ENCODE measurements at regions not wholly inside any gene's neighbourhood (a gene's known extent, or its start where the extent isn't known, plus 50 kb on each side); places are given as distances from the start of the nearest gene placed in this dataset.

- no peaks in the 10 kb centered on the region for H3K9me3 Mint-ChIP-seq
- no peak overlapping the region for H3K4me3 Mint-ChIP-seq
- DNase-seq: no peak
- no peak for TF ChIP-seq CTCF (IDR thresholded peaks at IDR 0.05)
- H3K36me3 Mint-ChIP-seq (ENCODE audit: low read depth): no peaks in the 10 kb centered on the region
- peaks cover 18% of the 10 kb centered on the region for H3K4me1 Mint-ChIP-seq (ENCODE audit: low read depth)
- no peak overlapping the region for H3K27ac Mint-ChIP-seq
- H3K27me3 Mint-ChIP-seq (ENCODE audit: insufficient read depth): peaks cover 2% of the 10 kb centered on the region; the same call in 1 of the 2 replicates
Observed at GRCh38 chr6:134654751-134655150, 295.1 kb downstream of the ALDH8A1 start.

DNA sequence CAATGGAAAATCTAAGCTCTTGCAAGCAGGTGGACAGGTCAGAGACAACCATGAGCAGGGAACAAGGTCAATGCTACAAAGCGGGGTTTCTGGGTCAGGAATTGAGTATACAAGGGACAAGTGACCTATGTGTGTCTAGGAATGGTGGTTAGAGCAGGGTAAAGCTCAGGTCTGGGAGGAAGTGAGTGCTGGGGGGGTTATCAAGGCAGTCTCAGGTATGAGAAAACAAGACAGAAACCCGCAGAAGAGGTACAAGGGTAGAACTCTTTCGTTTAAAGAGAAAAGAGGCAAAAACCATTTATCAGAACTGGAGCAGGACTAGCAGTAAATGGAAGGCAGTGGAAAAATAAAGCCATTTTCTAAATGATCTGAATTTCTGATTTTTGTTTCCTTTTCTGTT lies 298.4 kb downstream of the ALDH8A1 start:
- DNase-seq: no peak
- no peak for TF ChIP-seq CTCF (IDR thresholded peaks at IDR 0.05)
- Mint-ChIP-seq H3K36me3 (ENCODE audit: low read depth) (no peaks in the 10 kb centered on the region), H3K27me3 (ENCODE audit: insufficient read depth) (peaks cover 3% of the 10 kb centered on the region; the same call in 1 of the 2 replicates), H3K4me1 (ENCODE audit: low read depth) (peaks cover 10% of the 10 kb centered on the region), H3K27ac (no peak overlapping the region), H3K9me3 (no peaks in the 10 kb centered on the region), H3K4me3 (no peak overlapping the region)

GRCh38 chr6:134647861-134648260 lies 302.0 kb downstream of the ALDH8A1 start:
- no peaks in the 10 kb centered on the region for H3K36me3 Mint-ChIP-seq (ENCODE audit: low read depth)
- no peak for DNase-seq
- H3K4me1 Mint-ChIP-seq (ENCODE audit: low read depth): peaks cover 20% of the 10 kb centered on the region
- no peak overlapping the region for H3K4me3 Mint-ChIP-seq
- TF ChIP-seq CTCF (IDR thresholded peaks at IDR 0.05): no peak
- H3K27ac Mint-ChIP-seq: no peak overlapping the region
- H3K27me3 Mint-ChIP-seq (ENCODE audit: insufficient read depth): peaks cover 3% of the 10 kb centered on the region; the same call in 1 of the 2 replicates
- H3K9me3 Mint-ChIP-seq: no peaks in the 10 kb centered on the region

DNA sequence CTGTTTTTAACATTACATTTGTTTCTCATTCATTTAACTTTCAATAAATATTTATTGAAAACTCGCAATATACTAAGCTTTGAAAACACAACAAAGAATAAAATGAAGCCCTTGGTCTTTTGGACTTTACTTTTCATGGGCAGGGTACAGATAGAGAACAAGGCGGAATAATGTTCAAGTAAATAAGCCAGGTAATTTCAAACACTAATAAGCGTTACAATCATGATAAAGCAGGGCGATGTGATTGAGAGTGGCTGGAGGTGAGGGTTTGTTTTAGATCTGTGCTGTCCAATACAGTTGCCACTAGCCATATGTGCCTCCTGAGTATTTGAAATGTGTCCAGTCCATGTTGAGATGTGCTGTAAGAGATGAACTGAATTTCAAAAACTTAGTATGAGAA lies 307.1 kb downstream of the ALDH8A1 start:
- no peak for DNase-seq
- Mint-ChIP-seq H3K36me3 (ENCODE audit: low read depth) (no peaks in the 10 kb centered on the region), H3K4me1 (ENCODE audit: low read depth) (peaks cover 42% of the 10 kb centered on the region), H3K4me3 (no peak overlapping the region), H3K27ac (no peak overlapping the region), H3K27me3 (ENCODE audit: insufficient read depth) (peaks cover 1% of the 10 kb centered on the region; the same call in 1 of the 2 replicates), H3K9me3 (no peaks in the 10 kb centered on the region)
- TF ChIP-seq CTCF (IDR thresholded peaks at IDR 0.05): no peak

DNA sequence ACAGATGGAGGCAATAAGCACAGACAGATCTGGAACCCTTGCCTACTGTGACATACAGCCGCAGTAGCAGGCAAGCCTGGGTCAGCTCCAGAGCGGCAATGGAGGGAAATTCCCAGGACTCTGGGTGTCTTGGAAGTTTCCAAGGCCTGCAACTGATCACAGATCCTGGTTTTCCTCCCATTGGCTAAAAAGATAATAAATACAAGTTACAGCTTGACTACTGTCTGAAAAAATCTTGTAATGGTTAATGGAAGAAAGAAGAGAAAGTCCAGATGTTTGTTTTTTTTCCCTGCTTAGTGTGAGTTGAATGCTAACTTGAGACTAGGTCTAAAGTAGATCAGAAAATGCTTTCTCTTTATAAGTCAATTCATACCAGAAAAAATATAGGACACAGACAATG lies 307.6 kb downstream of the ALDH8A1 start:
- Mint-ChIP-seq H3K4me3 (no peak overlapping the region), H3K27me3 (ENCODE audit: insufficient read depth) (peaks cover 1% of the 10 kb centered on the region; the same call in 1 of the 2 replicates), H3K27ac (no peak overlapping the region), H3K4me1 (ENCODE audit: low read depth) (peaks cover 37% of the 10 kb centered on the region), H3K9me3 (no peaks in the 10 kb centered on the region), H3K36me3 (ENCODE audit: low read depth) (no peaks in the 10 kb centered on the region)
- no peak for DNase-seq
- TF ChIP-seq CTCF (IDR thresholded peaks at IDR 0.05): no peak

DNA sequence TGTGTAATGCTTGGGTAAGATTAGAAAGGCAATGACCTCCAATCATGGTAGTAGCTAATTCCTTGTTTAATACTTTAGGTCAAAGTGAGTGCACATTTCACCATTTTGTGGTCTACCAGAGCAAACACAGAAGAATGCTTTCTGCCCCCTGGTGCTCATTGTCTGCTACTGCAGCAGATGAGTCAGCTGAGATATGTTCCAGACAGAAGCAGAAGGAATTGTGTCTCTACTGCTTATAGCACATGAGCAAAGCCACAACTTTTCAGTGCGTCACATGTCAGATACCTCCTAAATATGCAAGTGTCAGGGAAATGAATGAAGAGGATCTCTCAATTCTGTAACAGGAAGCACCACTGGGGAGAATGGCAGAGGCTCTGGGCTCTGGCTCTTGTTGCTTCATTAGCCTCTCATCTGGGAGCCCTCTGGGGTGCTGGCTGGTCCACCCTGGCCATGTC lies 308.9 kb downstream of the ALDH8A1 start:
- Mint-ChIP-seq H3K27me3 (ENCODE audit: insufficient read depth) (no peaks in the 10 kb centered on the region), H3K36me3 (ENCODE audit: low read depth) (no peaks in the 10 kb centered on the region), H3K4me3 (no peak overlapping the region), H3K27ac (peak overlapping the region; percentile 61), H3K4me1 (ENCODE audit: low read depth) (peaks cover 37% of the 10 kb centered on the region), H3K9me3 (no peaks in the 10 kb centered on the region)
- DNase-seq: peak; percentile 91
- peak; percentile 98 for TF ChIP-seq CTCF (IDR thresholded peaks at IDR 0.05)

Measured in HFFc6 (cell line).